GM21717 (cell line): ENCODE measurements at regions not wholly inside any gene's neighbourhood (a gene's known extent, or its start where the extent isn't known, plus 50 kb on each side); places are given as distances from the start of the nearest gene placed in this dataset.

Source experiments
- ATAC-seq: cut with Tn5 transposase; IDR thresholded peaks from one replicate; pipeline ENCODE4 v1.9.1; 2021; ENCODE audit warnings: mild to moderate bottlenecking, moderate library complexity; ENCODE audit not compliant: unreplicated experiment

DNA sequence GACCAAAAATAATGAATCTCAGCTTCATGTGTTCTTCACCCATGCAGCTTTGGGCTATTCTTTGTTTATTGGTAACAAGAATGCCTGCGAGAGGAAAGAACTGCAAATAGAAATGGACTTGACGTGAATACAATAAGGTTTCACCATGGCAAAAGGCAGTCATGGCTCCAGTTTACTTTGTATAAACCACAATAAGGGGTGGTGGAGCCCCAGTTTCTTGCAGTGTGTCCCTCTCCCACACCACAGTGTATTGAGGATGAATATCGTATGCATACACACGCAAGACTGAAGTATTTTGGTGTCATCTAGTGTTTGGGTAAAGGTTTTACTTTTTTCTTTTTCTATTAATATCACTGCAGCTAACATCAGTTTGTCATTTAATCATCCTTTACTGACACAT, 159.7 kb upstream of the CNTN4 start:
- no peak for ATAC-seq

- no peak for ATAC-seq
Measured at GRCh38 chr3:1942781-1943180, 155.9 kb upstream of the CNTN4 start.

DNA sequence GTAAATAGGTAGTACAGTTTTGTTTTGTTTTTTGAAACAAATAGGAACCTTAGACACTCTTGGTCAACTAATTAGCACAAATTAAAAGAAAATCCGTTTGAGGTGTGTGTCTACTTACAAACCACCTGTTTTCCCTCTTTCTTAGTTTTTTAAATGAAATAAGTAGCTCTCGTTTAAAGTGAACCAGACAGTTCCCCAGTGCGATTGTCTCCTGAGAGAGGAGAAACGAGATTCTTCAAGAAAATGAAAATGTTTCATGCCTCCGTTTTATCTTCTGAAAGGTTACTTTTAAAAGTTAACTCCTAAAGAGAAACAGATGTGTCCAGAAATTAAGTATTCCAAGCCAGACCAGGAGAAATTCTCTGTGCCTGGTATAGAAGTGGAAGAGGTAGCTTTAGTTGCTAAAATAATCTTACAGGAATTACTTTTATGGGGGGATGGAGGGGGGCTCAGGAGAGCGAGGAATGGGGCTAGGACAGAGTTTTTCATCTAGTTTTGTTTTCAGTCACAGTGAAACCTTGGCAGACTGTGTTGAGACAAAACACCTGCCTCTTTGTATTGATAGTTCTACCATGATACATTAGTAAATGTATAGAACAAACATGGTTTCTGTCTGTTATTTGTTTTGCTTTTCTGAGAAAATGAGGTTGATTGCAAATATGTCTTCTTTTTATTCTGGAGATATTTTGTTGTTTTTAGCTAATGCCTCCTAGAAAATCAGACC, 155.1 kb upstream of the CNTN4 start:
- no peak for ATAC-seq

DNA sequence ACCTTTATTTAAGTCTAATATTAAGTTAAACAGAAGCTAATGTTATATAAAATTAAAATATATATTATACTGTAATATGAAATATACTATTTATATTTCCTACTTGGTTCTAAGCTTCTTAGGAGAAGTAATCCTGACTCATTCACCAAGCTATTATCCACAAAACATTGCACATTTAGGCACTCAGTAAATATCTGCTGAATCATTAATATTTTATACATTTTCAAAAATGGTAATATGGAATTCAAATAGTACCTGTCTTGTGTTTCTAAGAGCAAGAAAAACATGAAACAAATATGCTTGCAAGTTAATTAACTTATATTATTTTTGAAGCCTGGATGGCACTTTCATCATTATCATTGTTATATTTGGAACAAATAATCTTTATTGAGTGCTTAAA, 153.0 kb upstream of the CNTN4 start:
- ATAC-seq, result no peak

- ATAC-seq, result no peak
Measured at GRCh38 chr3:1953536-1953935, 145.1 kb upstream of the CNTN4 start.

- no peak for ATAC-seq
Measured at GRCh38 chr3:1954632-1955031, 144.0 kb upstream of the CNTN4 start.

GRCh38 chr3:1955170-1955569, 143.5 kb upstream of the CNTN4 start:
- no peak for ATAC-seq

DNA sequence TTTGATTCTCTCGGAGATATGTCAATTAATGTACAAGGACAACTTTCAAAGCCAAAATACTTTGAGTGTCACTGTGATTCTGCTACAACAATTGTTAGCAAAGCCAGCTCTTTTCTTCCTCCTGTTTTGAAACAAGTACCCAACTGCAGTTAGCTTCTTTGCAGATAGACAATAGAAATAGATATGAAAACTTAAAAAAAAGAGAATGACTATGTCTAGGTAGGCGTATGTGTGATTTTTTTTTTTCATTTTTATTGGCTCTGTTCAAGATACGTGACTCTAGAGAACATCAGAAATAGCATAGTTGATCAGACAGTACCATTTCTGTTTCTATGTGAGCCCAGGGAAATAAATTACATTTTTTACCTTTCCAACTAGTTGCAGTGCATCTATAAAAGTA, 142.9 kb upstream of the CNTN4 start:
- no peak for ATAC-seq

- no peak for ATAC-seq
Measured at GRCh38 chr3:1960506-1960905, 138.2 kb upstream of the CNTN4 start.

- ATAC-seq, result no peak
Measured at GRCh38 chr3:1962396-1963088, 136.1 kb upstream of the CNTN4 start.

DNA sequence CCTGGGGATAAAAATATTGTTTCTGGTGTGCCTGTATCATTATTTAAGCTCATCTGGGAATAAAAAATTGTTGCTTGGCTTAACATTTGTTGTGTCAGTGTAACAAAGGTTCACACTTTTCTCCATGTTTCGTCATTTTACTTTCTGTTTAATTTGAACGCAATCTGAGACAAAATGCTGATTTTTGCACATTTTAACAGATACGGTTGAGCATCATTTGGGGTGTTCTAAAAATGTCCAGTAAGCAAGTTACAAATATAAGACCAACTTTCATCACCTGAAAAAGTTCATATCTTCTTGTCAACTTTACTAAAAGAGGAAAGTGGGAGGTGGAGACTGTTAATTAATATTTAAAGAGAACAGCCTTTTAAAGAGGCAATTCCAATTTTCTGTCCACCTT, 134.8 kb upstream of the CNTN4 start:
- ATAC-seq, result no peak

DNA sequence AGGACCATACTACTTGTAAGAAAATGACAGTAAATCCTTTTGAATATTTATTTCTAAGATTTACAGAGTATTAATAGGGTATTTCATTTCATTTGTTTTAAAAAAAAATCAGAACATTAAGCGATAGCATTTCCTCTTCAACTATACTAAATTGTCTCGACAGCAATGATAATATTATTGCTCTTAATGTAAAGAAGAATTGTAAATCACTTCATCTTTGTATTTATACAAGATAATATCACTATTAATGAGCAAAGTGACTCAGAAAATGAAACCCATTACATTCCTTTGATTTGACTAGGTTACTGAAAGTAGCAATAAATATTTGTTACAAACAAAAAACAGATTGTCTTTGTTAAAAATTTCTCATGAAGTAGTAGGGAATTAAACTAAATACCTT, 131.1 kb upstream of the CNTN4 start:
- ATAC-seq, result no peak

DNA sequence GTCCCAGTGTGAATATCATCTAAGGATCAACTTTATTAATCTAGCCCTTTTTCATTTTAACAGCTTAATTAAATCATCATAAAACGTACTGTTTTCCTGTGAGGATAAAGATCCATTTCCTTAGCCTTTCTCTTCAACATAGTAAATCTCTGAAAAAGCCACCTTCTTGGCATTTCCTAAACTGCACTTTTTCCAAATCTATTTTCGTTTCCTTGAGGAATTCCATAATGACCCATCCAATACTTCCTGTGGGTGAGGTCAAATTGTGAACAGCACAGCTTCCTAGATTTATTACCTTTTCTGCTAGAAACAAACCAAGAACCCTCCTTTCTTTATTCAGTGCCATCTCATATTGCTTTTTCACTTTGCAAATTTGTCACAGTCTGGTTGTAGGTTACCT, 129.4 kb upstream of the CNTN4 start:
- no peak for ATAC-seq

DNA sequence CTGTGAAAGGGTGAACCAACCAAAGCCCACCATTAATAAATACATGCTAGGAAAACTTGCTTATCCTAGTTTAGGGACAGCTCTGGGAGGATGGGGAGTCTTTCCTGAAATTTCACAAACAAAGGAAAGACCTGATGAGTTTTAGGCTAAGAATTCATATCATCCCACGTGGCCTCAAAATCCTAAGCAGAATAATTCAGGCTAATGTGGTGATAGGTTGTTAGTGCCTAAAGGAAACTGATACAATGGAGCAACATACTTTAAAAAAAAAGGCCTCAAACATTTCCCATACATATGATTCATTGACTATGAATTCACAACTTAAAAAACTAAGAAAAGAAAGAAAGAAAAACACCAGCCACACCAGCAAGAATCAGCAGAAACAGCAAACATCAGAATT, 126.9 kb upstream of the CNTN4 start:
- ATAC-seq, result no peak

DNA sequence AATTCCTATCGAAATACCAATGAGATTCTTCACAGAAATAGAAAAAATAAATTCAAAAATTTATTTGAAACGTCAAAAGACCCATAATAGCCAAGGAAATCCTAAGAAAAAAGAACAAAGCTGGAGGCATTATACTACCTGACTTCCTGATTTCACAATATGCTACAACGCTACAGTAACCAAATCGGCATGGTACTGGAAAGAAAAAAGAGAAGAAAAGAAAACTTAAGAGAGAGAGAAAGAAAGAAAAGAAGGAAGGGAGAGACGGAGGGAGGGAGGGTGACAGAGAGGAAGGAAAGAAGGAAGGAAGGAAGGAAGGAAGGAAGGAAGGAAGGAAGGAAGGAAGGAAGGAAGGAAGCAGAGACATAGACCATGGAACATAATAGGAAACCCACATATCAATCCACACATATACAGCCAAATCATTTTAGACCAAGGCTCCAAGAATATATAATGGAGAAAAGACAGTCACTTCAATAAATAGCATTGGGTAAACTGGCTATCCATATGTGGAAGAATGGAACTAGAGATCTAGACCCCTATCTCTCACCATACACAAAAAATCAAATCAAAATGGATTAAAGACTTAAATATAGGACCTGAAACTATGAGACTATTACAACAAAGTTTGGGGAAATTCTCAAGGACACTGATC, 118.6 kb upstream of the CNTN4 start:
- ATAC-seq, result no peak

DNA sequence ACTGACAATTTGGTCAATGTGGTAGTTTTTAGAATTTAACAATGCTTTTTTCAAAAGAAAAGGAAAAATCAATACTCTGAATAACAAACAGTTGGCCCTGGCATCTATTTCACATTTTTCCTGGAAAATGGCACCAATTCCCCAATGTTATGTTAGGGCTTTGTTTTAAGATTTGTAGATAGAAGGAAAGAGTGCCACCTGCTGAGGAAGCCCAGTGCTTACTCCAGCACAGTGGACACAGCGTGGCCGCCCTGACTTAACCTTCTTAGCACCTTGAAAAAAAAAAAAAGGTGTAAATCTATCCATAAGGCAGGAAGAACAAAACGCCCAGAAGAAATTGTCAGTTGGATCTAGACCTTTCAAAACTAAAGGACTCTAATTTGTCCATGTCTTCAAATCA, 110.7 kb upstream of the CNTN4 start:
- no peak for ATAC-seq

- ATAC-seq, result no peak
Measured at GRCh38 chr3:1998739-1999138, 99.9 kb upstream of the CNTN4 start.

GRCh38 chr3:2001306-2002108, 97.2 kb upstream of the CNTN4 start:
- ATAC-seq, result no peak

- no peak for ATAC-seq
Measured at GRCh38 chr3:2023959-2024358, 74.7 kb upstream of the CNTN4 start.

- no peak for ATAC-seq
Measured at GRCh38 chr3:2024713-2025112, 74.0 kb upstream of the CNTN4 start.

GRCh38 chr3:2029559-2029958, 69.1 kb upstream of the CNTN4 start:
- no peak for ATAC-seq
